ENCODE measurements at regions not wholly inside any gene's neighbourhood (a gene's known extent, or its start where the extent isn't known, plus 50 kb on each side); places are given as distances from the start of the nearest gene placed in this dataset.

- no peak for FAIRE-seq
These were observed 2050.2 kb upstream of the AGA start for GRCh38 chr4:179492260-179493080.

DNA sequence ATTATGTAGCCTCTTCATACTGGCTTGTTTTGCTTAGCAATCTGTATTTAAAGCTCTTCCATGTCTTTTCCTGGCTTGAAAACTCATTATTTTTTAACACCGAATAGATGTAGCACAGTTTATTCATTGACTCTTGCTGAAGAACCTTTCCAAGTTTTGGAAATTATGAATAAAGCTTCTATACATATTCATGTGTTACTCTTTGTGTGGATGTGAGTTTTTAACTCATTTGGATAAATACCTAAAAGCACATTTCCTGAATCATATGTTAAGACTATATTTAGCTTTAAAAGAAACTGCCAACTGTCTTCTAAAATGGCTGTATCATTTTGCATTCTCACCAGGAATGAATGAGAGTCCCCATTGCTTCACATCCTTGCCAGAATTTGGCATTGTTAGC, 2061.7 kb upstream of the AGA start:
- FAIRE-seq = no peak

- no peak for FAIRE-seq
These were observed 2067.3 kb upstream of the AGA start for GRCh38 chr4:179509489-179509888.

DNA sequence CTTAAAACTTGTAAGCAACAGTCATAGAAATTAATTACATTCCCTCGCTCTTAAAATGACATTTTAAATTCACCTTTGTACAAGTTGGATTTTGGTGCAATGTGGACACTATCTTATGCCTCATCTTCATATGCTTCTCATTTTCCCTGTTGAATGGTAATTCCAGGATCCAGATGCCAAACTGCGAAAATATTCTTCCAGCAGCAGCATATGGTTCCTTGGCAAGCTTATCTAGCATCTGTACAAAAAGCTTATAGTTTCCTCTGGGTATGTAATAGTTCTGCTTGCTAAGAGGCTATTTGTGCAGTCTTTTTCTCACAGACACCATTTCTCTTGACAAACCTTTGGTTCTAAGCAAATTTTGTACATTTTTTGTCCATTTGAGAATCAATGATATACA, 2079.7 kb upstream of the AGA start:
- FAIRE-seq = no peak

DNA sequence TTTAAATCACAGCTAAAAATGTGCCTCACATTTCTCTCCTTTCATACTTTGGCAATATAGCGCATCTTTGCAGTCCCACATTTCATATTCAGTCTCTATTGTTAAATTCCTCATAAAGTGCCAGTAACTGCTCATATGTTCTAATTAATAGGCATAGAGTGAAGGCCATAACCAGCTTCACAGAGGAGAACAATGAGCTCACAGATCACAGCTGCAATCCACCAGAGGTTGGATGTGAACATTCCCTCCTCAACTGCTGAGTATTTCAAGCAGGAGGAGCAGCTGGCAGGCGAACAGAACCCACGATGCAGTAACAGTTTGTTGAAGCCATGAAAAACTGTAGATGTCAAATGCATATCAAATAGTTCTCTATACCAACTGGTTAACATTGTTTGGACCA, 2088.7 kb upstream of the AGA start:
- FAIRE-seq = no peak

DNA sequence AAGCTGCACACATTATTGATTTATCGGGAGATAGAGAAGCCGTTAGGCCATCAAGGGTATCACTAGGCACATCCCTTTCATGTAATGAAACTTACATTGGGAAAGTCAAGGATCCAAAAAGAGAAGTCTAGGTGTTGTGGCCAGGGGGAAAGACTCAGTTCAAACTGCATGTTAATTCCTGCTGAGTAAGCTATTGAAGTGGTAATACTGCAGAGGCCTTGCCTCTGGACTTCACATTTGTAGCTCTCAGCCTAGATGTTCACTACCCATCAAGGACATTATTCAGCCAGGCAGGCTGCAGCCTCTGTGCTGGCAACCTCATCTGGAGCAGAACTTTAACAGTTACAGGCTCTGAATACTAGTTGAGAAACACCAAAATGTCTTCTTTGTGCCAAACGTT, 2094.5 kb upstream of the AGA start:
- no peak for FAIRE-seq

- no peak for FAIRE-seq
These were observed 2097.4 kb upstream of the AGA start for GRCh38 chr4:179539641-179540040.

DNA sequence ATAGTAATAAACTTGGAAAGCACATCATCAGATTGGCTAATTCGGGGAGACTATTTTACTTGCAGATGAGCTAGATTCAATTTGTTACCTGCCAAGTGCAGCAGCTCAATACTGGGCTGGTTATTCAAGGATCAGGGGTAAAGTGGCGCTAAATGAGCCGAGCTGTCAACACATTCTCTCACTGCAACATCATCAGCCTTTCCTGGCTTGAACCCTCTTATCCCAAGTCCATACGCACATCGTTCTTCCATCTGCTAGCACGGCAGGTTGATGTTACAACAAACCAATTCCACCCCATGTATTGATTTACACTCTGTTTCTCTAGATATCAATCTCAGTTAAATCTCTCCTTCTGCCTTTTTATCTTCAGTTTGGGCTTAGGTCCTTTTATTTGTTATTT, 2101.5 kb upstream of the AGA start:
- FAIRE-seq = no peak

GRCh38 chr4:179544496-179544895, 2102.3 kb upstream of the AGA start:
- no peak for FAIRE-seq

DNA sequence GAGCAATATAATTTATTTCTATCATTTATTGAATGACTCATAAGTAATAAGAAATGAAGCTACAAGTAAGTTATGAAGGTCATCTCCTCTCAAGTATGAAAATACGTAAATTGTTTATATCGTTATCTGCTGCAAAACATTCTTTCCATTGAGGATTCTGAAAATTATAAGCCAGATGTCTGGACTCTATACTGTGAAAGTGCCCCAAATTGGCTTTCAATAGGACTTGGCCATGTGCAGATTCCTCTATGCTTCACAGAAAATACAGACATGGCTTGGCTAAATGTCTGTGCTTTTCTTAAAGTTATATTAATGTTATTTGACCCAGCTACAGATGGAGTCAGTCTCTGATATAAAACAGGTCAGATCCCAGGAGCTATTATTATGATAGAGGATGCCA, 2109.9 kb upstream of the AGA start:
- no peak for FAIRE-seq

DNA sequence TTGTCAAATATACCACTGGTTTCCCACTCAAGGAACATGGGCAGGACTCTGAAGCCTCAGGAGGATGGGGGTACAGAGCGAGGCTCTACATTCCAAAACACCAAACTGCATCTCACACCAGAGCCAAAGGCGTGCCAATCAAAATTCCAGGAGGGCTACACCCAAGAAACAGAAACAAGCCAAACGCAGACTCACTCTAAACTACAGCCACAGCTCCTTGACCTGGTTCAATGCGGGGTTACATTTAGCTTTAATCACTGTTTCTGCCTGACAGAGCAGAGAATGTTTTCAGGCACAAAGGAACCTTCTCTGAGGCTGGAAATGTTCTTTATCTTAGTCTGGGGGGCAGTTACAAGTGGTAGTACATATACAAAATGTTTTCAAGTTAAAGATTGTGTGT, 2121.5 kb upstream of the AGA start:
- no peak for FAIRE-seq

GRCh38 chr4:179569549-179569948, 2127.3 kb upstream of the AGA start:
- FAIRE-seq = no peak

DNA sequence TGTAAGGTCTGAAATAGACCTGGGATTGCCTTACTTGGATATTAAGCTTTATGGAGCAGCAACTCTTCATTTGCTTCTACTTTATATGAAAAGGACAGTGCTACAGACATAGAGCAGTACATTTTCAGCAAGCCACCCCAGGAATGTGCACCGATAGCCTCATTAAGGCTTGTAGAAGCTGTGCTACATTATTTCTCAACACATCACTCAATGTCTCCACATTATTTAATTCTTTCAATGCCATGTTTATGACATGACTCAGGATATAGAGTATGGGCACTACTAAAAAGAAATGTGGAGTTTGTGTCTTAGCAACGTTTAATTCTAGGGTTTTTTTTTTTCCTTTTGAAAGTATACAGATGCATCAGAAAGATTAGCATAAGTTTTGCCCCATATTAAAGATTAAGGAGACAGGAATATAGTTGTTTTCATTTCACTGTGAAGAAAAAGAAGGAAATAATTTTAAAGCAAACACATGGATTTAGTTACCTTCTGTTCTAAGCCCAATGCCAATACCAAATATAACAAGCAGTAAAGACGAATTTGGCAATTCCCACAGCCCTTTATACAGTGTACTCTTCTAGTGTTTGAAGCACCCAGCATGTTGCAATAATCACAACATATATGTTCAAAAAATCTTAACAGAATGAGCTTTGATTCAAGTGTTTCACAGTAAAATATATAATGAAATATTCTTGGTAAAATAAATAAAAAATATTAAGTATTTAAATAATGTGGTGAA, 2140.1 kb upstream of the AGA start:
- no peak for FAIRE-seq

- FAIRE-seq = no peak
These were observed 2141.0 kb upstream of the AGA start for GRCh38 chr4:179583221-179583620.

DNA sequence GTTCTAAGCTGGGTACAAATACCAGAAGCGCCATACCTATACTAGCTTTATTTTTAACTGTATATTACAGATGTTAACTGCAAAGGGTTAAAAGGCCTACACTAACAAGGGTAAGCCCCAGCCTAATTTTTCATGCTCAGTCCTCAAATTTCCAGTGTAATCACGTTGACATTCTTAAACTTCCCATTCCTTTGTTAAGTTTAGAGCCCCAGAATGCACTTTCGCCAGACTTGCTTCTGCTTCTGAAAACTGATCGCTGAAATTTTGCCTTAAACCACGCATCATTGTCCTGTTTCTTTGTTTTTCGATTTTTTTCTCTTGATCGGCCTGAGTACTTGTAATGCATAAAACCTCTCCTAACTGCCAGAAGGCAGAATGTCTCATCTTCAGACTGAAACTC, 2141.9 kb upstream of the AGA start:
- no peak for FAIRE-seq

DNA sequence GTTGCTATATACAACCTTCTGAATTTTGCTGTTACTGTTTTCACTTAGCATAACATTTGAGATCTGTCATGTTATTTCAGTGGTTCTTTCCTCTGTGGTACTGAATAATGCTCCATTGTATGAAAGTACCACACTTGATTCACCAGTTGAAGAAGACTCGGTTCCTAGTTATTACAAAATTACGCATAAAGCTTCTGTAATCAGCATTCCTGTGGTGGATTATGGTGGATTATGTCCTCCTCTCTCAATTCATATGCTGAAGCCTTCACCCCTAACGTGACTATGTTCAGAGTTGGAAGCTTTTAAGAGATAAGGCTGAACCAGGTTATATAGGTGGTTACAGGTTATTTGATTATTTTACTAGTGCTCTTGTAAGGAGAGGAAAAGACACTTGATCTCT, 2143.5 kb upstream of the AGA start:
- no peak for FAIRE-seq

DNA sequence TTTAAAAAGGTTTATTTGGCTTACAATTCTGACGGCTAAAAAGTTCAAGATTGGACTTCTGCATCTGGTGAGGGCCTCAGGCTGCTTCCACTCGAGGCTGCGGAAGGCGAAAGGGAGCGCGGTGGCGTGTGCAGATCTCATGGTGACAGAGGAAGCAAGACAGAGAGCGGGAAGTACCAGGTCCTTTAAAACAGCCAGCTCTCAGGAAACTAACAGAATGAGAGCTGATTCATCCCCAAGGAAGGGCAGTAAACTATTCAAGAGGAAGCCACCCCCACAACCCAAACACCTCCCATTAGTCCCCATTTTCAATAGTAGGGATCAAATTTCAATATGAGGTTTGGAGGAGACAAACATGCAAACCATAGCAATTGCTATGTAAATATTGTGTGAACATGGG, 2144.2 kb upstream of the AGA start:
- no peak for FAIRE-seq

DNA sequence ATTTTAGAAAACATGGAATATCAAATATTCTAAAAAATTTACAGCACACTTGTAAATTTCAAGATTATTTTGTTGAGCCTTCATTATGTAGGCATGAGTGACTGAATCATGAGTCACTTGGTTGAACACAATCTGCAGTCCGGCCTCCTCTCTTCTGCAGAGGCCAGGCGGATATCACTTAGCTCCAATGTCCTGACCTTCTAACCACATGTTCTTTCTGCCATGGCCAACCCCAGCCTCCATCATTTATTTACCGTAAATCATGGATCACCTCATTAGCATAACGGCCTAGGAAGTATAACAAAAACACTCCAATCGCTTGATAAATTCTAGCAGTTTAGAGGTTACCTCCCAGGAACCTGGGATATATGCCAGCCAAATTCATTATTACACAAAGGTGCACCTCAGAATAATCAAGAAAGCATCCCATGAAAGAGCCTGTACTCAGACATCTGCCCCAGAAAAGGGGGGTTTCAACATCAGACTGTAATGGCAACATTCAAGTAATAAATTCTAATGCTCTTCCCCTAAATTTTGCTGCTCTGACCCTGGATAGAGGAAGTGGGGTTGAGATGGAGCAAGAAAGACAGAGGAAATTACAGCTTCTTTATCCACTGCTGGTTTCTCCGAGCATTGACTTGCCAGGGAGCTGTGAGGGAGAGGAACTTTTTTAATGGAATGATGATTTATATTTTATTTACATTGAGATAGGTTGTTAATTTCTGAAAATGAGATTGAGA, 2153.6 kb upstream of the AGA start:
- no peak for FAIRE-seq

DNA sequence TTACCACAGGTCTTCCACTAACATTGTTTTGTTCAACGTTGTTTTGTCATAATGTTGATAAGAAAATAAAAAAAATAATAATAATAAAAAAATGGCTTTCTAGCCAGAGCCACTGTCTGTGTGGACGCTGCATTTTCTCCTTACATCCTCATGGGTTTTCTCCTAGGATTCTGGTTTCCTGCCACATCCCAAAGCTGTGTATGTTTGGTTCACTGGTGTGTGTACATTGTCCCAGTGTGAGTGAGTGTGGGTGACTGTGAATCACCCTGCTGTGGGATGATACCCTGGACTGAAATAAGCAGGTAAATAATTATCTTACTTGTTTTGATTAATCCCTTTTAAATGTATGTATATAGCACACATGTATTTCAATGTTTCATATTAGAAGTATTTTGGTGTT, 2154.4 kb upstream of the AGA start:
- no peak for FAIRE-seq

- no peak for FAIRE-seq
These were observed 2155.1 kb upstream of the AGA start for GRCh38 chr4:179597301-179597700.

GRCh38 chr4:179601671-179602070, 2159.4 kb upstream of the AGA start:
- FAIRE-seq = no peak

- no peak for FAIRE-seq
These were observed 2163.0 kb upstream of the AGA start for GRCh38 chr4:179605196-179605595.

DNA sequence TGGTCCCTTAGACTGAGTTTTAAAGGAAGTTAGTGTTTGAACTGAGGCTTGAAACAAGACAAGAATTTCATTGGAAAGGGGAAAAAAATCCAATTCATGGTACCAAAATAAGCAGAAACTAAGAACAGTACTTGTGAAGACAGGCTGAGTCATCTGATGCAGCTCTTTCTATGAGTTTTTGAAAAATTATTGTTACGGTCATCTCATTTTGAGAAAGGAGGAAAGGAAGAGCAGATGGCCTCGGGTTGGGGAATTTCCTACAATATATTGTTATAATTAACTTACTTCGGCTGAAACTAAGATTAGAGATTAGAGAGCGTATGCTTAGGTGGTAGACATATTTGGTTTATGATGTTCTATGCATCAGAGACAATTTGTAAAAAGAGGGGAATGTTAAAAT, 2164.8 kb upstream of the AGA start:
- no peak for FAIRE-seq

- no peak for FAIRE-seq
These were observed 2173.5 kb upstream of the AGA start for GRCh38 chr4:179615704-179616103.
